ENCODE measurements at regions not wholly inside any gene's neighbourhood (a gene's known extent, or its start where the extent isn't known, plus 50 kb on each side); places are given as distances from the start of the nearest gene placed in this dataset.

DNA sequence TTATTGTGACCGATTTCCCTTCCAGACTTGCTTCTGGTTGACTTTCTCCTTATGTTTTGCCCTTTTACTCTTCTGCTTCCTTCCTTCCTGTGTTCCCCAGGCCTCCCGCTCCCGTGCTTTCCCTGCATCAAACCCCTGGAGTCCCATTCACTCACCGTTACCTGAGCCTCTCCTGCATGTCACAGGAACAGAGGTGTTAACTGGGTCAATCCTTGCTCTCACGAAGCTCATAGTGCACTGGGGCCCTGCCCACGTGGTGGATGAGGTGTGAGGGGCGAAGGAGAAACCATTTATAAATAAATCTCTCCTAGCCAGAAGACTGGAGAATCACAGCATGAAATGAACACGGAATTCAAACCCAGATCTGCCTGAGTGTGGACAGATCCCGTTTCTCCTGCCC, 83.1 kb upstream of the MSX1 start:
- no peaks in the 10 kb centered on the region for H3K9me3 ChIP-seq (ENCODE audit: control insufficient read depth in 1 of 2, insufficient read depth in 1 of 2, low read depth in 1 of 2, low read length in 2 of 2)
- intact Hi-C loops (cut with micrococcal nuclease), result no loop called here
- CTCF ChIA-PET, result no interaction called here

More for the DNA sequence above, 83.1 kb upstream of the MSX1 start:
- Histone ChIP-seq H3K27ac (ENCODE audit: low read depth, low read length) (no peak overlapping the region), H2AFZ (ENCODE audit: low read depth, low read length, poor library complexity, severe bottlenecking) (no peak overlapping the region), H4K20me1 (ENCODE audit: insufficient read depth) (no peaks in the 10 kb centered on the region), H3K79me2 (ENCODE audit: insufficient read depth, low read length) (no peaks in the 10 kb centered on the region), H3K4me1 (ENCODE audit: control insufficient read depth in 1 of 2, insufficient read depth in 2 of 2, low read length in 2 of 2) (peaks cover 9 to 28% of the 10 kb centered on the region in 2 experiments), H3K4me3 (replicated peaks in 1 of 2; ENCODE audit: low read depth in 1 of 2, low read length in 2 of 2) (no peak overlapping the region), H3K4me2 (ENCODE audit: low read length) (no peak overlapping the region), H3K27me3 (ENCODE audit: insufficient read depth, low read length) (no peaks in the 10 kb centered on the region), H3K9ac (ENCODE audit: low read length) (no peak overlapping the region), H3K9me2 (ENCODE audit: insufficient read depth) (no peaks in the 10 kb centered on the region), H3K36me3 (ENCODE audit: control insufficient read depth in 1 of 2, insufficient read depth in 2 of 2, low read length in 2 of 2) (no peaks in the 10 kb centered on the region)
- DNase-seq (ENCODE audit: low read depth, low spot score) (no peak), ATAC-seq (no peak)
- TF ChIP-seq SP1 (IDR thresholded peaks at IDR 0.05; ENCODE audit: low read depth), result no peak
- no peak for TF ChIP-seq SRF (IDR thresholded peaks at IDR 0.05; ENCODE audit: low read depth)
- TF ChIP-seq, protein P1, sequence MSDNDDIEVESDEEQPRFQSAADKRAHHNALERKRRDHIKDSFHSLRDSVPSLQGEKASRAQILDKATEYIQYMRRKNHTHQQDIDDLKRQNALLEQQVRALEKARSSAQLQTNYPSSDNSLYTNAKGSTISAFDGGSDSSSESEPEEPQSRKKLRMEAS (IDR thresholded peaks at IDR 0.05), result no peak
- no peak for TF ChIP-seq POLR2AphosphoS5 (IDR thresholded peaks at IDR 0.05; ENCODE audit: low read depth, low read length)
- no peak for TF ChIP-seq EZH2 (IDR thresholded peaks at IDR 0.05)
- TF ChIP-seq SIN3A (IDR thresholded peaks at IDR 0.05; ENCODE audit: low read depth), result no peak
- no peak for TF ChIP-seq CEBPB (IDR thresholded peaks at IDR 0.05; ENCODE audit: low read depth)
- TF ChIP-seq, protein P2, sequence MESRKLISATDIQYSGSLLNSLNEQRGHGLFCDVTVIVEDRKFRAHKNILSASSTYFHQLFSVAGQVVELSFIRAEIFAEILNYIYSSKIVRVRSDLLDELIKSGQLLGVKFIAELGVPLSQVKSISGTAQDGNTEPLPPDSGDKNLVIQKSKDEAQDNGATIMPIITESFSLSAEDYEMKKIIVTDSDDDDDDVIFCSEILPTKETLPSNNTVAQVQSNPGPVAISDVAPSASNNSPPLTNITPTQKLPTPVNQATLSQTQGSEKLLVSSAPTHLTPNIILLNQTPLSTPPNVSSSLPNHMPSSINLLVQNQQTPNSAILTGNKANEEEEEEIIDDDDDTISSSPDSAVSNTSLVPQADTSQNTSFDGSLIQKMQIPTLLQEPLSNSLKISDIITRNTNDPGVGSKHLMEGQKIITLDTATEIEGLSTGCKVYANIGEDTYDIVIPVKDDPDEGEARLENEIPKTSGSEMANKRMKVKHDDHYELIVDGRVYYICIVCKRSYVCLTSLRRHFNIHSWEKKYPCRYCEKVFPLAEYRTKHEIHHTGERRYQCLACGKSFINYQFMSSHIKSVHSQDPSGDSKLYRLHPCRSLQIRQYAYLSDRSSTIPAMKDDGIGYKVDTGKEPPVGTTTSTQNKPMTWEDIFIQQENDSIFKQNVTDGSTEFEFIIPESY (IDR thresholded peaks at IDR 0.05; ENCODE audit: extremely low read depth, insufficient replicate concordance, low read length), result no peak
- no peak for TF ChIP-seq ZFX (IDR thresholded peaks at IDR 0.05)
- TF ChIP-seq EGR1 (IDR thresholded peaks at IDR 0.05; ENCODE audit: low read depth), result no peak
- no peak for TF ChIP-seq RAD21 (IDR thresholded peaks at IDR 0.05; ENCODE audit: low read depth)
- no peak for TF ChIP-seq EZH2phosphoT487 (IDR thresholded peaks at IDR 0.05; ENCODE audit: borderline replicate concordance)
- TF ChIP-seq, protein P3, sequence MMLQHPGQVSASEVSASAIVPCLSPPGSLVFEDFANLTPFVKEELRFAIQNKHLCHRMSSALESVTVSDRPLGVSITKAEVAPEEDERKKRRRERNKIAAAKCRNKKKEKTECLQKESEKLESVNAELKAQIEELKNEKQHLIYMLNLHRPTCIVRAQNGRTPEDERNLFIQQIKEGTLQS (IDR thresholded peaks at IDR 0.05), result no peak
- TF ChIP-seq, protein P4, sequence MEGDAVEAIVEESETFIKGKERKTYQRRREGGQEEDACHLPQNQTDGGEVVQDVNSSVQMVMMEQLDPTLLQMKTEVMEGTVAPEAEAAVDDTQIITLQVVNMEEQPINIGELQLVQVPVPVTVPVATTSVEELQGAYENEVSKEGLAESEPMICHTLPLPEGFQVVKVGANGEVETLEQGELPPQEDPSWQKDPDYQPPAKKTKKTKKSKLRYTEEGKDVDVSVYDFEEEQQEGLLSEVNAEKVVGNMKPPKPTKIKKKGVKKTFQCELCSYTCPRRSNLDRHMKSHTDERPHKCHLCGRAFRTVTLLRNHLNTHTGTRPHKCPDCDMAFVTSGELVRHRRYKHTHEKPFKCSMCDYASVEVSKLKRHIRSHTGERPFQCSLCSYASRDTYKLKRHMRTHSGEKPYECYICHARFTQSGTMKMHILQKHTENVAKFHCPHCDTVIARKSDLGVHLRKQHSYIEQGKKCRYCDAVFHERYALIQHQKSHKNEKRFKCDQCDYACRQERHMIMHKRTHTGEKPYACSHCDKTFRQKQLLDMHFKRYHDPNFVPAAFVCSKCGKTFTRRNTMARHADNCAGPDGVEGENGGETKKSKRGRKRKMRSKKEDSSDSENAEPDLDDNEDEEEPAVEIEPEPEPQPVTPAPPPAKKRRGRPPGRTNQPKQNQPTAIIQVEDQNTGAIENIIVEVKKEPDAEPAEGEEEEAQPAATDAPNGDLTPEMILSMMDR (IDR thresholded peaks at IDR 0.05 in 2 of 3, conservative IDR thresholded peaks at IDR 0.05 in 1 of 3; ENCODE audit: borderline replicate concordance in 1 of 3, insufficient read depth in 1 of 3, low read depth in 2 of 3, low read length in 2 of 3), result no peak
- no peak for TF ChIP-seq YY1 (IDR thresholded peaks at IDR 0.05; ENCODE audit: extremely low read depth, insufficient replicate concordance, low read depth, low read length)
- TF ChIP-seq FOSL1 (IDR thresholded peaks at IDR 0.05; ENCODE audit: low read depth), result no peak
- TF ChIP-seq ZNF274 (IDR thresholded peaks at IDR 0.05; ENCODE audit: low read depth, low read length), result no peak
- TF ChIP-seq, protein P5, sequence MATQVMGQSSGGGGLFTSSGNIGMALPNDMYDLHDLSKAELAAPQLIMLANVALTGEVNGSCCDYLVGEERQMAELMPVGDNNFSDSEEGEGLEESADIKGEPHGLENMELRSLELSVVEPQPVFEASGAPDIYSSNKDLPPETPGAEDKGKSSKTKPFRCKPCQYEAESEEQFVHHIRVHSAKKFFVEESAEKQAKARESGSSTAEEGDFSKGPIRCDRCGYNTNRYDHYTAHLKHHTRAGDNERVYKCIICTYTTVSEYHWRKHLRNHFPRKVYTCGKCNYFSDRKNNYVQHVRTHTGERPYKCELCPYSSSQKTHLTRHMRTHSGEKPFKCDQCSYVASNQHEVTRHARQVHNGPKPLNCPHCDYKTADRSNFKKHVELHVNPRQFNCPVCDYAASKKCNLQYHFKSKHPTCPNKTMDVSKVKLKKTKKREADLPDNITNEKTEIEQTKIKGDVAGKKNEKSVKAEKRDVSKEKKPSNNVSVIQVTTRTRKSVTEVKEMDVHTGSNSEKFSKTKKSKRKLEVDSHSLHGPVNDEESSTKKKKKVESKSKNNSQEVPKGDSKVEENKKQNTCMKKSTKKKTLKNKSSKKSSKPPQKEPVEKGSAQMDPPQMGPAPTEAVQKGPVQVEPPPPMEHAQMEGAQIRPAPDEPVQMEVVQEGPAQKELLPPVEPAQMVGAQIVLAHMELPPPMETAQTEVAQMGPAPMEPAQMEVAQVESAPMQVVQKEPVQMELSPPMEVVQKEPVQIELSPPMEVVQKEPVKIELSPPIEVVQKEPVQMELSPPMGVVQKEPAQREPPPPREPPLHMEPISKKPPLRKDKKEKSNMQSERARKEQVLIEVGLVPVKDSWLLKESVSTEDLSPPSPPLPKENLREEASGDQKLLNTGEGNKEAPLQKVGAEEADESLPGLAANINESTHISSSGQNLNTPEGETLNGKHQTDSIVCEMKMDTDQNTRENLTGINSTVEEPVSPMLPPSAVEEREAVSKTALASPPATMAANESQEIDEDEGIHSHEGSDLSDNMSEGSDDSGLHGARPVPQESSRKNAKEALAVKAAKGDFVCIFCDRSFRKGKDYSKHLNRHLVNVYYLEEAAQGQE (IDR thresholded peaks at IDR 0.05; ENCODE audit: low read depth), result no peak
- no peak for TF ChIP-seq ELF1 (IDR thresholded peaks at IDR 0.05; ENCODE audit: borderline replicate concordance, low read depth)
- TF ChIP-seq JUND (IDR thresholded peaks at IDR 0.05), result no peak
- POLR2A ChIA-PET, result no interaction called here
- RAD21 ChIA-PET (ENCODE audit: low non-redundant PET in 1 of 2, low total read pairs in 2 of 2, uncharacterized antibody in 2 of 2, unreplicated experiment in 2 of 2), result no interaction called here
- BruUV-seq (replicated peaks), result no TSS peak
